ENCODE measurements at regions not wholly inside any gene's neighbourhood (a gene's known extent, or its start where the extent isn't known, plus 50 kb on each side); places are given as distances from the start of the nearest gene placed in this dataset.
"Not testable (repeated sequence)": the region's sequence is repeated elsewhere in the genome, so short reads cannot be mapped to it uniquely, and the experiment has no call there.

DNA sequence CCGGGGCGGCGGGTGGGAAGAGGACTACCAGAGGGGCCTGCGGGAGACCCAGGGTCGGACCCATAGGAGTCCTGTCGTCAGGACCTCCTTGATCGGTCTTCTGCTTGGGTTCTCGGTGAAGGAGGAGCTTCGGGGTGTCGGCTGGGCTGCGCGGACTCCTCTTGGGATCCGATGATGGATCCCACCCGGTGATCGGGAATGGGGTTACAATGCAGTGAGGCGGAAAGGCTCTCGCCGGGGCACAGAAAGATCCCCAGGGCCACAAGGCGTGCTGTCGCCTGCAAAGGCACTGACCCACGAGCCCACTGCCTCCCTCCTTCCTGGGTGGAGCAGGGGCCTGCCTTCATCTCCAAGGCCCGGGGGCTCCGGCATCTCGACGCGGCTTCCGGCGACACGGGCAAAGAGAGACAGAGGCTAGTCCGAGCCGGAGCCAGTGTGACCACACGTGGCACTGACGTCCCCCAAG is 751.3 kb downstream of the SPATA31A1 start:
- TF ChIP-seq, protein P1, sequence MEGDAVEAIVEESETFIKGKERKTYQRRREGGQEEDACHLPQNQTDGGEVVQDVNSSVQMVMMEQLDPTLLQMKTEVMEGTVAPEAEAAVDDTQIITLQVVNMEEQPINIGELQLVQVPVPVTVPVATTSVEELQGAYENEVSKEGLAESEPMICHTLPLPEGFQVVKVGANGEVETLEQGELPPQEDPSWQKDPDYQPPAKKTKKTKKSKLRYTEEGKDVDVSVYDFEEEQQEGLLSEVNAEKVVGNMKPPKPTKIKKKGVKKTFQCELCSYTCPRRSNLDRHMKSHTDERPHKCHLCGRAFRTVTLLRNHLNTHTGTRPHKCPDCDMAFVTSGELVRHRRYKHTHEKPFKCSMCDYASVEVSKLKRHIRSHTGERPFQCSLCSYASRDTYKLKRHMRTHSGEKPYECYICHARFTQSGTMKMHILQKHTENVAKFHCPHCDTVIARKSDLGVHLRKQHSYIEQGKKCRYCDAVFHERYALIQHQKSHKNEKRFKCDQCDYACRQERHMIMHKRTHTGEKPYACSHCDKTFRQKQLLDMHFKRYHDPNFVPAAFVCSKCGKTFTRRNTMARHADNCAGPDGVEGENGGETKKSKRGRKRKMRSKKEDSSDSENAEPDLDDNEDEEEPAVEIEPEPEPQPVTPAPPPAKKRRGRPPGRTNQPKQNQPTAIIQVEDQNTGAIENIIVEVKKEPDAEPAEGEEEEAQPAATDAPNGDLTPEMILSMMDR (IDR thresholded peaks at IDR 0.05), result not testable (repeated sequence)
- not testable (repeated sequence) for TF ChIP-seq POLR2A (IDR thresholded peaks at IDR 0.05)

Data from adrenal gland (tissue), 5 donors.